HCT116 (cell line): ENCODE measurements at regions not wholly inside any gene's neighbourhood (a gene's known extent, or its start where the extent isn't known, plus 50 kb on each side); places are given as distances from the start of the nearest gene placed in this dataset.

ENCODE experiments used
- ATAC-seq: fragments of 200-7000 bp; cut with Tn5 transposase; 2 replicates; pipeline ENCODE4 v1.9.1; 2020; ENCODE audit warnings: mild to moderate bottlenecking, moderate library complexity
- BruUV-seq: library from RNA; stranded (reverse); fragments of 400-500 nt; replicated peaks from 2 replicates; lab custom pipeline; 2021; lab: Mats Ljungman, UMichigan
- CTCF ChIA-PET: fragments of 300-600 bp; sonication (Branson Sonifier 250); formaldehyde crosslinking; loops from one replicate; lab custom pipeline; 2021; ENCODE audit warnings: antibody characterized with exemption; lab: Charles Lee
- POLR2A ChIA-PET: fragments of 300-600, 350-600 bp; sonication (Branson Sonifier 250); formaldehyde crosslinking; loops from one replicate; lab custom pipeline; 2021; ENCODE audit warnings: antibody characterized with exemption; lab: Charles Lee
- RAD21 ChIA-PET, 2 experiments: fragments of 300-600 bp; sonication (Branson Sonifier 250); formaldehyde crosslinking; loops; one replicate each; lab custom pipeline; 2023; ENCODE audit warnings: low total read pairs in 2 of 2; ENCODE audit not compliant: uncharacterized antibody in 2 of 2, unreplicated experiment in 2 of 2, low non-redundant PET in 1 of 2; lab: Charles Lee
- DNase-seq: peaks from one replicate; pipeline ENCODE4 v3.0.0-alpha.2; 2010; ENCODE audit warnings: low read depth, low spot score
- H2AFZ ChIP-seq: fragments of 200-600 bp; shearing (Covaris generic), sonication (generic); 2 replicates; pipeline ENCODE4 v1.6.1; 2017; ENCODE audit warnings: low read depth, mixed run types, mixed read lengths, antibody characterized with exemption, low read length; ENCODE audit not compliant: poor library complexity, severe bottlenecking
- H3K27ac ChIP-seq: 2 replicates; pipeline ENCODE4 v1.5.1; 2012; ENCODE audit warnings: low read depth, low read length
- H3K27me3 ChIP-seq: fragments of 200-600 bp; sonication (generic); 2 replicates; pipeline ENCODE4 v1.6.1; 2016; ENCODE audit warnings: mixed run types, low read length, mixed read lengths; ENCODE audit not compliant: insufficient read depth
- H3K36me3 ChIP-seq, 2 experiments: fragments of 200-500 bp in 1 of 2; fragments of 200-600 bp in 1 of 2; sonication (Bioruptor generic) in 1 of 2; sonication (generic) in 1 of 2; 2 replicates each; pipeline versions ENCODE4 v1.5.1 to v1.6.1; 2014 to 2016; ENCODE audit warnings: low read length in 2 of 2, inconsistent platforms in 1 of 2, mixed read lengths in 1 of 2, mixed run types in 1 of 2; ENCODE audit not compliant: insufficient read depth in 2 of 2, control insufficient read depth in 1 of 2
- H3K4me1 ChIP-seq, 2 experiments: fragments of 200-600 bp in 1 of 2; sonication (generic) in 1 of 2; 2 replicates each; pipeline versions ENCODE4 v1.5.1 to v1.6.1; 2012 to 2017; ENCODE audit warnings: low read length in 2 of 2, inconsistent platforms in 1 of 2, mild to moderate bottlenecking in 1 of 2, mixed read lengths in 1 of 2, mixed run types in 1 of 2, moderate library complexity in 1 of 2; ENCODE audit not compliant: insufficient read depth in 2 of 2, control insufficient read depth in 1 of 2
- H3K4me2 ChIP-seq: fragments of 200-600 bp; sonication (generic); 2 replicates; pipeline ENCODE4 v1.6.1; 2017; ENCODE audit warnings: mixed run types, low read length, mixed read lengths
- H3K4me3 ChIP-seq, 2 experiments: fragments of 200-600 bp in 1 of 2; sonication (generic) in 1 of 2; replicated peaks in 1 of 2; 2 replicates each; pipeline ENCODE4 v1.5.1; 2011 to 2016; ENCODE audit warnings: low read length in 2 of 2, control low read depth in 1 of 2, low read depth in 1 of 2, mild to moderate bottlenecking in 1 of 2, mixed read lengths in 1 of 2, mixed run types in 1 of 2
- H3K79me2 ChIP-seq: fragments of 200-600 bp; sonication (generic); 2 replicates; pipeline ENCODE4 v1.6.1; 2017; ENCODE audit warnings: mild to moderate bottlenecking, mixed run types, low read length, moderate library complexity, mixed read lengths; ENCODE audit not compliant: insufficient read depth
- H3K9ac ChIP-seq: fragments of 200-600 bp; sonication (generic); 2 replicates; pipeline ENCODE4 v1.6.1; 2016; ENCODE audit warnings: low read length, mixed read lengths
- H3K9me2 ChIP-seq: fragments of 200-600 bp; sonication (generic), shearing (Covaris generic); 2 replicates; pipeline ENCODE4 v1.6.1; 2017; ENCODE audit warnings: mixed run types, mild to moderate bottlenecking, moderate library complexity; ENCODE audit not compliant: insufficient read depth
- H3K9me3 ChIP-seq, 2 experiments: fragments of 200-500 bp in 1 of 2; fragments of 200-600 bp in 1 of 2; sonication (Bioruptor generic) in 1 of 2; sonication (generic) in 1 of 2; 2 replicates each; pipeline ENCODE4 v1.6.1; 2014 to 2017; ENCODE audit warnings: low read length in 2 of 2, mixed read lengths in 2 of 2, inconsistent platforms in 1 of 2, low read depth in 1 of 2, mild to moderate bottlenecking in 1 of 2, mixed run types in 1 of 2, moderate library complexity in 1 of 2; ENCODE audit not compliant: control insufficient read depth in 1 of 2, insufficient read depth in 1 of 2
- H4K20me1 ChIP-seq: fragments of 200-600 bp; sonication (generic), shearing (Covaris generic); 2 replicates; pipeline ENCODE4 v1.6.1; 2017; ENCODE audit warnings: mixed run types, mild to moderate bottlenecking, moderate library complexity; ENCODE audit not compliant: insufficient read depth
- CBX3 ChIP-seq: IDR thresholded peaks from 2 replicates; pipeline ENCODE4 v1.6.1; 2012; ENCODE audit warnings: low read depth
- ELF1 ChIP-seq: IDR thresholded peaks from 2 replicates; pipeline ENCODE4 v1.6.1; 2012; ENCODE audit warnings: low read depth, borderline replicate concordance
- EZH2 ChIP-seq: fragments of 200-600 bp; sonication (generic); IDR thresholded peaks from 2 replicates; pipeline ENCODE4 v1.6.1; 2017; ENCODE audit warnings: antibody characterized with exemption, mixed run types
- MAX ChIP-seq: IDR thresholded peaks from 2 replicates; pipeline ENCODE4 v1.6.1; 2012
- intact Hi-C: fragments of 100-400 bp; cut with micrococcal nuclease; formaldehyde crosslinking; loops from 2 replicates; pipeline ENCODE4 v1.10.0; 2022

GRCh38 chr14:53855574-53855973 is 101.1 kb downstream of the BMP4 start:
- H3K9me2 ChIP-seq, result no peaks in the 10 kb centered on the region
- H3K36me3 ChIP-seq, result no peaks in the 10 kb centered on the region
- H3K4me2 ChIP-seq, result peak overlapping the region; percentile 34
- no peak overlapping the region for H3K4me3 ChIP-seq
- H3K27ac ChIP-seq, result peak overlapping the region; percentile 28
- no peak overlapping the region for H3K9ac ChIP-seq
- ChIA-PET RAD21 (no interaction called here), CTCF (no interaction called here), POLR2A (no interaction called here)
- no peak for DNase-seq
- no peak for ATAC-seq
- H2AFZ ChIP-seq, result no peak overlapping the region
- H3K79me2 ChIP-seq, result no peaks in the 10 kb centered on the region
- no peaks in the 10 kb centered on the region for H3K27me3 ChIP-seq
- no peaks in the 10 kb centered on the region for H3K9me3 ChIP-seq
- peaks cover 40 to 53% of the 10 kb centered on the region in 2 experiments for H3K4me1 ChIP-seq
- no peaks in the 10 kb centered on the region for H4K20me1 ChIP-seq
- intact Hi-C loops, result no loop called here
- TF ChIP-seq MAX, result no peak
- TF ChIP-seq CBX3, result peak; percentile 17; the same call in 1 of the 2 replicates
- TF ChIP-seq, all 23 proteins: peak for 1
- BruUV-seq, result no TSS peak

GRCh38 chr14:53855127-53855526 is 101.5 kb downstream of the BMP4 start:
- BruUV-seq, result no TSS peak
- Histone ChIP-seq H3K4me1 (peaks cover 42 to 57% of the 10 kb centered on the region in 2 experiments), H3K27me3 (no peaks in the 10 kb centered on the region), H3K36me3 (no peaks in the 10 kb centered on the region), H3K9me3 (no peaks in the 10 kb centered on the region), H3K27ac (peak overlapping the region; percentile 88), H3K9ac (no peak overlapping the region), H3K9me2 (no peaks in the 10 kb centered on the region), H3K4me3 (no peak overlapping the region), H2AFZ (peak overlapping the region; percentile 60), H3K4me2 (peak overlapping the region; percentile 35), H4K20me1 (no peaks in the 10 kb centered on the region), H3K79me2 (no peaks in the 10 kb centered on the region)
- ChIA-PET RAD21 (no interaction called here), CTCF (no interaction called here), POLR2A (no interaction called here)
- intact Hi-C loops, result no loop called here
- DNase-seq, result no peak
- TF ChIP-seq ELF1 (no peak), EZH2 (no peak), MAX (0 out of 2 replicates have a peak, but pooled peaks have one; percentile 15)
- no peak for ATAC-seq
